ENCODE measurements at regions not wholly inside any gene's neighbourhood (a gene's known extent, or its start where the extent isn't known, plus 50 kb on each side); places are given as distances from the start of the nearest gene placed in this dataset.

- 24 to 73% methylated on average over 1 of the region's 1 CpG for WGBS, 2 donors (ENCODE audit: low coverage in 1 of 2)
- Histone ChIP-seq H3K27ac (no peak overlapping the region), H3K36me3 (no peaks in the 10 kb centered on the region), H3K9me3 (no peaks in the 10 kb centered on the region), H3K27me3 (no peaks in the 10 kb centered on the region), H3K4me1 (no peaks in the 10 kb centered on the region), H3K4me3 (no peak overlapping the region)
- no peak for ATAC-seq
- TF ChIP-seq POLR2AphosphoS5 (IDR thresholded peaks at IDR 0.05) (no peak), EP300 (IDR thresholded peaks at IDR 0.05) (no peak), CTCF (IDR thresholded peaks at IDR 0.05) (no peak), POLR2A (IDR thresholded peaks at IDR 0.05) (no peak)
These were observed 1058.2 kb downstream of the PCDH9 start for GRCh38 chr13:66171920-66172319.

GRCh38 chr13:66162470-66162869 lies 1067.7 kb downstream of the PCDH9 start:
- Histone ChIP-seq H3K9me3 (no peaks in the 10 kb centered on the region), H3K27ac (no peak overlapping the region), H3K4me1 (no peaks in the 10 kb centered on the region), H3K4me3 (no peak overlapping the region), H3K27me3 (no peaks in the 10 kb centered on the region), H3K36me3 (no peaks in the 10 kb centered on the region)
- WGBS, 2 donors (ENCODE audit: low coverage in 1 of 2) = 50 to 72% methylated on average over 2 of the region's 2 CpGs
- ATAC-seq = no peak
- TF ChIP-seq EP300 (IDR thresholded peaks at IDR 0.05) = no peak
- TF ChIP-seq CTCF (IDR thresholded peaks at IDR 0.05) = no peak
- TF ChIP-seq POLR2AphosphoS5 (IDR thresholded peaks at IDR 0.05) = no peak
- no peak for TF ChIP-seq POLR2A (IDR thresholded peaks at IDR 0.05)

GRCh38 chr13:66159511-66159910 lies 1070.6 kb downstream of the PCDH9 start:
- no peak overlapping the region for H3K4me3 ChIP-seq
- no peaks in the 10 kb centered on the region for H3K4me1 ChIP-seq
- WGBS, 2 donors (ENCODE audit: low coverage in 1 of 2) = 65% methylated on average over 5 to 6 of the region's 6 CpGs
- no peaks in the 10 kb centered on the region for H3K9me3 ChIP-seq
- TF ChIP-seq POLR2AphosphoS5 (IDR thresholded peaks at IDR 0.05) (no peak), EP300 (IDR thresholded peaks at IDR 0.05) (no peak), POLR2A (IDR thresholded peaks at IDR 0.05) (no peak)
- ATAC-seq = no peak
- H3K27me3 ChIP-seq = no peaks in the 10 kb centered on the region
- no peaks in the 10 kb centered on the region for H3K36me3 ChIP-seq
- H3K27ac ChIP-seq = no peak overlapping the region

- no peak overlapping the region for H3K4me3 ChIP-seq
- no peaks in the 10 kb centered on the region for H3K36me3 ChIP-seq
- no peak for ATAC-seq
- H3K27ac ChIP-seq = no peak overlapping the region
- H3K9me3 ChIP-seq = no peaks in the 10 kb centered on the region
- H3K4me1 ChIP-seq = no peaks in the 10 kb centered on the region
- WGBS, 2 donors (ENCODE audit: low coverage in 1 of 2) = 0 to 10% methylated on average over 1 of the region's 1 CpG
- no peaks in the 10 kb centered on the region for H3K27me3 ChIP-seq
- TF ChIP-seq EP300 (IDR thresholded peaks at IDR 0.05) (no peak), POLR2A (IDR thresholded peaks at IDR 0.05) (no peak), POLR2AphosphoS5 (IDR thresholded peaks at IDR 0.05) (no peak), CTCF (IDR thresholded peaks at IDR 0.05) (no peak)
These were observed 1075.2 kb downstream of the PCDH9 start for GRCh38 chr13:66154976-66155375.

GRCh38 chr13:66154354-66154753 lies 1075.8 kb downstream of the PCDH9 start:
- no peak overlapping the region for H3K27ac ChIP-seq
- ATAC-seq = no peak
- no peaks in the 10 kb centered on the region for H3K4me1 ChIP-seq
- H3K9me3 ChIP-seq = no peaks in the 10 kb centered on the region
- WGBS, 2 donors (ENCODE audit: low coverage in 1 of 2) = 58 to 67% methylated on average over 1 of the region's 1 CpG
- no peaks in the 10 kb centered on the region for H3K36me3 ChIP-seq
- H3K4me3 ChIP-seq = no peak overlapping the region
- no peaks in the 10 kb centered on the region for H3K27me3 ChIP-seq
- TF ChIP-seq POLR2AphosphoS5 (IDR thresholded peaks at IDR 0.05) (no peak), EP300 (IDR thresholded peaks at IDR 0.05) (no peak), POLR2A (IDR thresholded peaks at IDR 0.05) (no peak), CTCF (IDR thresholded peaks at IDR 0.05) (no peak)

Data from gastroesophageal sphincter (tissue), 4 donors.